GM21825 (cell line): ENCODE measurements at regions not wholly inside any gene's neighbourhood (a gene's known extent, or its start where the extent isn't known, plus 50 kb on each side); places are given as distances from the start of the nearest gene placed in this dataset.

Experiments
- ATAC-seq: cut with Tn5 transposase; IDR thresholded peaks from one replicate; pipeline ENCODE4 v1.9.1; 2021; ENCODE audit warnings: mild to moderate bottlenecking, moderate library complexity; ENCODE audit not compliant: unreplicated experiment

GRCh38 chr7:21200503-21200902, 227.4 kb upstream of the SP4 start:
- no peak for ATAC-seq

- no peak for ATAC-seq
These were observed 213.2 kb upstream of the SP4 start for GRCh38 chr7:21214657-21215056.

GRCh38 chr7:21215307-21215706, 212.6 kb upstream of the SP4 start:
- no peak for ATAC-seq

- no peak for ATAC-seq
These were observed 210.5 kb upstream of the SP4 start for GRCh38 chr7:21217365-21217764.

GRCh38 chr7:21218155-21218554, 209.7 kb upstream of the SP4 start:
- no peak for ATAC-seq

- ATAC-seq: no peak
These were observed 206.8 kb upstream of the SP4 start for GRCh38 chr7:21221130-21221529.

- no peak for ATAC-seq
These were observed 189.3 kb upstream of the SP4 start for GRCh38 chr7:21238400-21239116.

GRCh38 chr7:21243265-21243664, 184.6 kb upstream of the SP4 start:
- ATAC-seq: no peak

- ATAC-seq: no peak
These were observed 176.6 kb upstream of the SP4 start for GRCh38 chr7:21251151-21251800.

- ATAC-seq: no peak
These were observed 173.9 kb upstream of the SP4 start for GRCh38 chr7:21253740-21254687.

- no peak for ATAC-seq
These were observed 171.5 kb upstream of the SP4 start for GRCh38 chr7:21256310-21256877.

- no peak for ATAC-seq
These were observed 166.9 kb upstream of the SP4 start for GRCh38 chr7:21260939-21261338.

GRCh38 chr7:21261627-21262594, 166.0 kb upstream of the SP4 start:
- ATAC-seq: no peak

- ATAC-seq: no peak
These were observed 158.9 kb upstream of the SP4 start for GRCh38 chr7:21269021-21269420.

- no peak for ATAC-seq
These were observed 151.3 kb upstream of the SP4 start for GRCh38 chr7:21276471-21277035.

- ATAC-seq: no peak
These were observed 148.9 kb upstream of the SP4 start for GRCh38 chr7:21278944-21279343.

- ATAC-seq: no peak
These were observed 146.7 kb upstream of the SP4 start for GRCh38 chr7:21281193-21281592.

GRCh38 chr7:21293771-21294170, 134.1 kb upstream of the SP4 start:
- ATAC-seq: no peak

- no peak for ATAC-seq
These were observed 128.1 kb upstream of the SP4 start for GRCh38 chr7:21299766-21300165.

GRCh38 chr7:21300692-21301091, 127.2 kb upstream of the SP4 start:
- no peak for ATAC-seq
